ENCODE measurements at regions not wholly inside any gene's neighbourhood (a gene's known extent, or its start where the extent isn't known, plus 50 kb on each side); places are given as distances from the start of the nearest gene placed in this dataset.
"Not testable (repeated sequence)": the region's sequence is repeated elsewhere in the genome, so short reads cannot be mapped to it uniquely, and the experiment has no call there.

DNA sequence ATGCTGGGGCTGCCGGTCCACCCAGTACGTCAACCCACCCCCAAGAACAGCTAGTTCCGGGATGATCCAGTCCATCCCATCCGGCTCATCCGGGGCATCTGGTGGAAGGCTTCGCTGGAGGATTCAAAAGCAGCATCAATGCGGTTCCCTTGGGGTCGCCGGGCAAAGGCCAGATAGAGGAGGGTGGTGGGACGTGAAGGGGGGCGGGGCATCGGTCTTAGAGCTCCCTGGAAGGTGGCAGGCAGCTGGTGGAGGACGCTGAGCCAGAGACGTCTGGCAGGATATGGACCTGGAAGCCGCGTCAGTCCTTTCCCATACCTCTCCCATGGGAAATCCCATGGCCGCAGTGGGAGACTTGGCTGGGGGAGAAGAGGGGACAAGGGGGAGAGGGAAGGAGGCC, 1500.8 kb upstream of the DEFB115 start:
- DNase-seq (ENCODE audit: low read depth) = no peak
- TF ChIP-seq, protein P1, sequence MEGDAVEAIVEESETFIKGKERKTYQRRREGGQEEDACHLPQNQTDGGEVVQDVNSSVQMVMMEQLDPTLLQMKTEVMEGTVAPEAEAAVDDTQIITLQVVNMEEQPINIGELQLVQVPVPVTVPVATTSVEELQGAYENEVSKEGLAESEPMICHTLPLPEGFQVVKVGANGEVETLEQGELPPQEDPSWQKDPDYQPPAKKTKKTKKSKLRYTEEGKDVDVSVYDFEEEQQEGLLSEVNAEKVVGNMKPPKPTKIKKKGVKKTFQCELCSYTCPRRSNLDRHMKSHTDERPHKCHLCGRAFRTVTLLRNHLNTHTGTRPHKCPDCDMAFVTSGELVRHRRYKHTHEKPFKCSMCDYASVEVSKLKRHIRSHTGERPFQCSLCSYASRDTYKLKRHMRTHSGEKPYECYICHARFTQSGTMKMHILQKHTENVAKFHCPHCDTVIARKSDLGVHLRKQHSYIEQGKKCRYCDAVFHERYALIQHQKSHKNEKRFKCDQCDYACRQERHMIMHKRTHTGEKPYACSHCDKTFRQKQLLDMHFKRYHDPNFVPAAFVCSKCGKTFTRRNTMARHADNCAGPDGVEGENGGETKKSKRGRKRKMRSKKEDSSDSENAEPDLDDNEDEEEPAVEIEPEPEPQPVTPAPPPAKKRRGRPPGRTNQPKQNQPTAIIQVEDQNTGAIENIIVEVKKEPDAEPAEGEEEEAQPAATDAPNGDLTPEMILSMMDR (conservative IDR thresholded peaks at IDR 0.05; ENCODE audit: low read depth, low read length) = no peak

DNA sequence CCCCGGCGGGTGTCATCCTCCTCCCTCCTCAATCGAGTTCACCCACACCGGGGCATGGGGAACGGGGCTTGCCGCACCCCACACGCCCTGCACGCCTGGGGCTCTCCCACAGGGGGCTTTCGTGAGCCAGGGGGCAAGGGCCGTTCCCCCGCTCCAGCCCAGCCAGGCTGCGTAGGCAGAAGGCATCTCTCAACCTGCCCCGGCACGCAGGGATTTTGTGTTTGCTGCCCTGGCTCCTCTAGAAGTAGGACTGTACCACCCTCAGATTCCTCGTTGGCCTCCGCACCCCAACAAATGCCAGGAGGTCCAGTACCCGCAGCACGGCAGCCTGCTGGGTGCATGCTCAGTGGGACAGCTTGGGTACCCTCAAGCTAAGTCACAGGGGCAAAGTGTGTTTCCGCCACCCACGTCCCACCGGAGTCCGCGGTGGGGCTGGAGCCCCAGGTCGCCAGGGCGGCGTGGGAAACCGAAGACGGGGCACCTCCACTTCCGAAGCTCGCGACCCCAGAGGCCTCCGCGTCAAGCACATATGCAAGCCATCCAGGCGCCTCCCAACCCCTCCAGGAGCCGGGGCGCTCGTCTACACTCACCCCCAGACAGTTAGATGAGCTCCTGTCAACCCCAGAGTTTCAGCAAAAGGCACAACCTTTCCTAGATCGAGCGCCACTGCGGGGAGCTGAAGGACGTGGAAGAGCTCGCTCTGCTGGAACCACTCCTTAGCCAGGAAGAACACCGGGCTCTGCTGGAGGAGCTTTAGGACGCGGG, 1495.7 kb upstream of the DEFB115 start:
- not testable (repeated sequence) for H3K4me3 ChIP-seq (ENCODE audit: low read length); DNase-seq (ENCODE audit: low read depth)

More for the DNA sequence above, 1500.8 kb upstream of the DEFB115 start:
- H3K4me3 ChIP-seq (ENCODE audit: low read length) = no peak overlapping the region

DNA sequence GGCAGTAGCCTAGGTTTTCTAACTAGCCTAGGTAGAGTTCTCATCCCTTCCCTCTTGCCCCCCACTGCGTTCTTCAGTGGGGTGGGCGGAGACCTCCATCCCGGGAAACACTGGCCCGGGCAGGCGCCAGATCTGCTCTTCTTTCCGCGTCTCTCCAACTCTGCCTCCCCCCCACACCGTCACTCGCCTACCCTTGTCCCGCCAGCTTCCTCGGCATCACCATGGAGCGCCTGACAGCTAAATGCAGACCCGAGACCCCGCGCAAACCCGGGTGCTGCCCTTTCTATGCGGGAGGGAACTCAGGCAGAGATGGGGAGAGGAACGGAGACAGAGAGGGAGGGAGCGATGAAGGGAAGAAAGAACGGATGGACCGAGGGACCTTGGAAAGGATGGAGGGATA, 1494.8 kb upstream of the DEFB115 start:
- TF ChIP-seq, protein P1 (conservative IDR thresholded peaks at IDR 0.05; ENCODE audit: low read depth, low read length) = no peak
- no peak overlapping the region for H3K4me3 ChIP-seq (ENCODE audit: low read length)
- no peak for DNase-seq (ENCODE audit: low read depth)

DNA sequence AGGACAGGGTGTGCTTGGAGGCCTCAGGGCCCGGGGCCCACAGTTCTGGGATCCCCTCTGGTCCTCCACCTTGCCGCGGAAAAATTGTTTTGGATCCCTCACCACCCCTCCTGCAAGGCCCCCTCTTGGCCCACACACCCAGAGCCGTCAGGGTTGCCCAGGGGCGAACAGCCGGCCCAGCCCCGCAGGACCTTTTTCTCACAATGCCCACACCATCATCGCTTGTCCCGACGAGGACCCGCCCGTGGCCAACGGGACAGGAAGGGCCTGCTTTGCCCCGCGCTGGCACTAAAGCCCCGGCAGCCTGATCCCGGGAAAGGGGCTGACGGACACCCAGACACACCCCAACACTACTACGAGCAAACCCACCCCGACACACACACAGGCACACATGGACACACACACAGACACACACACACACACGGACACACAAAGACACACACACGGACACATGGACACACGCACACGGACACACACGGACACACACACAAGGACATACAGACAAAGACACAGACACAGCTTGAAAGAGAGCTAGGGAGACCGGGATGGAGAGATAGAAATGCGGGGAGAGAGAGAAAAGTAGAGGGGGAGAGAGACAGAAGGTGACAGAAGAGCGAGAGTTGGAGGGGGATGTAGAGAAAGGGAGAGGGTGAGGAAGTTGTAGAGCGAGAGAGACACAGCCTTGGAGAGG, 1493.5 kb upstream of the DEFB115 start:
- H3K4me3 ChIP-seq (ENCODE audit: low read length) = no peak overlapping the region
- no peak for DNase-seq (ENCODE audit: low read depth)
- TF ChIP-seq, protein P1 (conservative IDR thresholded peaks at IDR 0.05; ENCODE audit: low read depth, low read length) = no peak

DNA sequence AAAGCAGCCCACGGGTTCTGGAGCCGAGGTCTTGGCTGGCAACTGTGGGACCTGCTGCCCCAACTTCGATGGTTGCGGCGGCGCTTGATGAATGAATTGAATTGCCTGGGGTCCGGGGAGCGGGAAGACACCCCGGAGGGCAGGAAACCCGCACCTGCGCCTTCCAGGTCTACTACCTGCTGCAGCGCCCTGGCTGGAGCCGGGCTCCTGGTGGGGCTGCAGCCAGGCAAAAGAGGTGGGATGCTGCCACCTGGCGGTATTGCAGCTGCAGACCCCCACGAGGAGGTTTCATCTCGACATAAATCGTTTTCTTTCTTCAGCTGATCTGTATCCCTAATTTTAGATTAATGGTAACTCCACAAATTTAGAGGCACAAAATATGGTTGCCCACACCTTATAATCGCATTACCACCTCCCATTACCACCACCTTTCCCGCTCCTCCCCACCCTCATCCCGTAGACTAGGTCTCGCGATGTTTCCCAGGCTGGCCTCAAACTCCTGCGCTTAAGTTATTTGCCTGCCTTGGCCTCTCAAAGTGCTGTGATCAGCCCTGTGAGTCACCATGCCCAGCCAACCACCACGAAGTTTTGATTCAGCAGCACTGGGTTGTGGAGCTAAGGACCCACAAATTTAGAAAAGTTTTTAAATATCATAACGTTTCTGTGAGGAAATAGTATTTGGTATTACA, 1492.4 kb upstream of the DEFB115 start:
- TF ChIP-seq, protein P1 (conservative IDR thresholded peaks at IDR 0.05; ENCODE audit: low read depth, low read length) = peak; percentile 7
- H3K4me3 ChIP-seq (ENCODE audit: low read length); DNase-seq (ENCODE audit: low read depth): not testable (repeated sequence)

DNA sequence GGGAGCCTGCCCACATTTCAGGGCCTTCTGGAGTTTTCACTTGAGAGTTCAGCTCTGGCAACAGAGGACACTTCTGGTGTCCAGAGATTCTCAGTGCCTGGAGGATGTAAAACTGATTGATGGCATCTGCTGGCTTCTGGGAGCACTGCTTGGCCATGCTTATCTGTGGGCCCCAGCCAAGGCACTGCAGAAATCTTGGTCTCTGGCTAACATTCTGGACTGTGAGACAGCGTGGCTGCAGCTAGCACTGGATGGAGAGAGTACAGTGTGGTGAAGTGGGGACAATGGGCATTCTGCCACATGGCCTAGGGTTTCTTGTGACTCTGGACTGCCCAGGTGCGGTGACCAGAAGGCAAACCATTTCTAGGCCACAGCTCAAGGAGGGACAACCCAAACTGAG, 1479.4 kb upstream of the DEFB115 start:
- DNase-seq (ENCODE audit: low read depth); H3K4me3 ChIP-seq (ENCODE audit: low read length): not testable (repeated sequence)

DNA sequence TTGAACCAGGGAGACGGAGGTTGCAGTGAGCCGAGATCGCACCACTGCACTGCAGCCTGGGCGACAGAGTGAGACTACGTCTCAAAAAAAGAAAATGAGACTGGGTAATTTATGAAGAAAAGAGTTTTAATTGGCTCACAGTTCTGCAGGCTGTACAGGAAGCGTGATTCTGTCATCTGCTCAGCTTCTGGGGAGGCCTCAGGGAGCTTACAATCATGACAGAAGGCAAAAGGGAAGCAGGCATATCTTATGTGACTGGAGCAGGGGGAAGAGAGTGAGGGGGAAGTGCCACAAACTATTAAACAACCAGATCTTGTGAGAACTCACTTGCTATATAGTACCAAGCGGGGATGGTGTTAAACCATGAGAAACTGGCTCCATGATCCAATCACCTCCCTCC, 1476.2 kb upstream of the DEFB115 start:
- DNase-seq (ENCODE audit: low read depth); H3K4me3 ChIP-seq (ENCODE audit: low read length): not testable (repeated sequence)

DNA sequence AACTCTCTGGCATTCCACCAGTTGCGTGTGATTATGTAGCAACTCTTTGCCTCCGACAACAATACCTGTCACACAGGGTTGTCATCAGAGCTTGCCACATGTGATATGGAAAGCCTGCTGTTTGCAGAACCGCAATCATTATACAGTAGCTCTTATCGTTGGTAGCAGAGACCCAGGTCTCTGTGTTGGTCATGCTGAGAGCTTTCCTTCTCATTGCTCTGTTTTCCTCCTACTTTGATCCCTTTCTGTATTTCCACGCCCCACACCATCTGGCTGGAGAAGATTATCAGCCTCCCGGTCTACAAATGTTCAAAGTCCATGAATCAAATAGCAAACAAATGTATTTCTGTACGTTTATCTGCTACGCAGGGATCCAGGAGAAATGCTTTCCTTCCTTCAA, 1475.6 kb upstream of the DEFB115 start:
- H3K4me3 ChIP-seq (ENCODE audit: low read length); DNase-seq (ENCODE audit: low read depth): not testable (repeated sequence)

DNA sequence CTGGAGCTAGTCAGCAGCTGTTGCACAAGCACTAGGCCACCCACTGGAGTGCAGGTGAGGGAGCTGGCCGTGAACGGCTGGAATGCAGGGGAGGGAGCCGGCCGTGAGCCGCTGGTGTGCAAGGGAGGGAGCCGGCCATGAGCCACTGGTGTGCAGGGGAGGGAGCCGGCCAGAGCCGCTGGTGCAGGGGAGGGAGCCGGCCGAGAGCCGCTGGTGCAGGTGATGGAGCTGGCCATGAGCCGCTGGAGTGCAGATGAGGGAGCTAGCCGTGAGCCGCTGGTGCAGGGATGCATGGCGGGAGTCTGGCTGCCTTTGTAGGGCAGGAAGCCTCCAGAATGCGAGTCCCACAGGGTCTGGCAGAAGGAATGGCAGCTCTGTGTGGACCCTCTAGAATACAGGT, 1470.0 kb upstream of the DEFB115 start:
- not testable (repeated sequence) for H3K4me3 ChIP-seq (ENCODE audit: low read length); DNase-seq (ENCODE audit: low read depth)
